ENCODE measurements at regions not wholly inside any gene's neighbourhood (a gene's known extent, or its start where the extent isn't known, plus 50 kb on each side); places are given as distances from the start of the nearest gene placed in this dataset.

DNA sequence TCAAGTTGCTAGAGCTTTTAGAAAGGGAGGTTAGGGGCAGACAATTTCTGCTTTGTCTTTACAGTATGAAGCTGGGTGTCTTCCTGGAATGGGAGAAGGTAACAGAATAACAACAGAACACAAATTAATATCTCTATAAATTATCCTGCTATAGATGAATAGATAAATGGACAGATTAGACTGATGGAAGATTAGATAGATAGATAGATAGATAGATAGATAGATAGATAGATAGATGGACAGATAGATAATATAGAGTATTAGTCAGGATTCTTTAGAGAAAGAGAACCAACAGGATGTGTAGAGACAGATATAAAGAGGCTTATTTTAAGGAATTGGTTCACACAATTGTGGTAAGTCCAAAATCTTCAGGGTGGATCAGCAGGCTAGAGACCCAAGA is 302.2 kb downstream of the BCL11A start:
- TF ChIP-seq, protein P1, sequence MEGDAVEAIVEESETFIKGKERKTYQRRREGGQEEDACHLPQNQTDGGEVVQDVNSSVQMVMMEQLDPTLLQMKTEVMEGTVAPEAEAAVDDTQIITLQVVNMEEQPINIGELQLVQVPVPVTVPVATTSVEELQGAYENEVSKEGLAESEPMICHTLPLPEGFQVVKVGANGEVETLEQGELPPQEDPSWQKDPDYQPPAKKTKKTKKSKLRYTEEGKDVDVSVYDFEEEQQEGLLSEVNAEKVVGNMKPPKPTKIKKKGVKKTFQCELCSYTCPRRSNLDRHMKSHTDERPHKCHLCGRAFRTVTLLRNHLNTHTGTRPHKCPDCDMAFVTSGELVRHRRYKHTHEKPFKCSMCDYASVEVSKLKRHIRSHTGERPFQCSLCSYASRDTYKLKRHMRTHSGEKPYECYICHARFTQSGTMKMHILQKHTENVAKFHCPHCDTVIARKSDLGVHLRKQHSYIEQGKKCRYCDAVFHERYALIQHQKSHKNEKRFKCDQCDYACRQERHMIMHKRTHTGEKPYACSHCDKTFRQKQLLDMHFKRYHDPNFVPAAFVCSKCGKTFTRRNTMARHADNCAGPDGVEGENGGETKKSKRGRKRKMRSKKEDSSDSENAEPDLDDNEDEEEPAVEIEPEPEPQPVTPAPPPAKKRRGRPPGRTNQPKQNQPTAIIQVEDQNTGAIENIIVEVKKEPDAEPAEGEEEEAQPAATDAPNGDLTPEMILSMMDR (IDR thresholded peaks at IDR 0.05; ENCODE audit: poor library complexity, severe bottlenecking), result no peak
- TF ChIP-seq EZH2 (IDR thresholded peaks at IDR 0.05; ENCODE audit: borderline replicate concordance, insufficient read depth, low read length, poor library complexity, severe bottlenecking), result no peak
- no peak for TF ChIP-seq POLR2AphosphoS5 (IDR thresholded peaks at IDR 0.05)
- TF ChIP-seq, protein P2, sequence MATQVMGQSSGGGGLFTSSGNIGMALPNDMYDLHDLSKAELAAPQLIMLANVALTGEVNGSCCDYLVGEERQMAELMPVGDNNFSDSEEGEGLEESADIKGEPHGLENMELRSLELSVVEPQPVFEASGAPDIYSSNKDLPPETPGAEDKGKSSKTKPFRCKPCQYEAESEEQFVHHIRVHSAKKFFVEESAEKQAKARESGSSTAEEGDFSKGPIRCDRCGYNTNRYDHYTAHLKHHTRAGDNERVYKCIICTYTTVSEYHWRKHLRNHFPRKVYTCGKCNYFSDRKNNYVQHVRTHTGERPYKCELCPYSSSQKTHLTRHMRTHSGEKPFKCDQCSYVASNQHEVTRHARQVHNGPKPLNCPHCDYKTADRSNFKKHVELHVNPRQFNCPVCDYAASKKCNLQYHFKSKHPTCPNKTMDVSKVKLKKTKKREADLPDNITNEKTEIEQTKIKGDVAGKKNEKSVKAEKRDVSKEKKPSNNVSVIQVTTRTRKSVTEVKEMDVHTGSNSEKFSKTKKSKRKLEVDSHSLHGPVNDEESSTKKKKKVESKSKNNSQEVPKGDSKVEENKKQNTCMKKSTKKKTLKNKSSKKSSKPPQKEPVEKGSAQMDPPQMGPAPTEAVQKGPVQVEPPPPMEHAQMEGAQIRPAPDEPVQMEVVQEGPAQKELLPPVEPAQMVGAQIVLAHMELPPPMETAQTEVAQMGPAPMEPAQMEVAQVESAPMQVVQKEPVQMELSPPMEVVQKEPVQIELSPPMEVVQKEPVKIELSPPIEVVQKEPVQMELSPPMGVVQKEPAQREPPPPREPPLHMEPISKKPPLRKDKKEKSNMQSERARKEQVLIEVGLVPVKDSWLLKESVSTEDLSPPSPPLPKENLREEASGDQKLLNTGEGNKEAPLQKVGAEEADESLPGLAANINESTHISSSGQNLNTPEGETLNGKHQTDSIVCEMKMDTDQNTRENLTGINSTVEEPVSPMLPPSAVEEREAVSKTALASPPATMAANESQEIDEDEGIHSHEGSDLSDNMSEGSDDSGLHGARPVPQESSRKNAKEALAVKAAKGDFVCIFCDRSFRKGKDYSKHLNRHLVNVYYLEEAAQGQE (IDR thresholded peaks at IDR 0.05; ENCODE audit: borderline replicate concordance), result no peak
- TF ChIP-seq EP300 (conservative IDR thresholded peaks at IDR 0.05; ENCODE audit: poor library complexity, severe bottlenecking), result no peak
- TF ChIP-seq SMC3 (conservative IDR thresholded peaks at IDR 0.05; ENCODE audit: poor library complexity), result no peak
- TF ChIP-seq TAF1 (IDR thresholded peaks at IDR 0.05; ENCODE audit: low read depth), result no peak
- TF ChIP-seq RAD21 (conservative IDR thresholded peaks at IDR 0.05), result no peak
